Activated T-helper 2 cell treated with anti-CD3 and anti-CD28 coated beads, Interferon-gamma antibody, Interleukin-2, Interleukin-4, amounts not matched to agents 10 μg/mL and 5 μg/mL and 100 μg/mL, durations not matched to agents 14 hours and 24 hours and 36 hours (primary cell): ENCODE measurements at regions not wholly inside any gene's neighbourhood (a gene's known extent, or its start where the extent isn't known, plus 50 kb on each side); places are given as distances from the start of the nearest gene placed in this dataset.

Experiments used
- DNase-seq: peaks from one replicate; pipeline ENCODE4 v3.0.0; 2021; ENCODE audit warnings: low spot score
- H3K27ac Mint-ChIP-seq: one replicate; pipeline ENCODE4 v1.8.0; 2021; ENCODE audit warnings: mixed read lengths
- H3K27me3 Mint-ChIP-seq: one replicate; pipeline ENCODE4 v1.8.0; 2021; ENCODE audit warnings: low read depth, mixed read lengths
- H3K36me3 Mint-ChIP-seq: one replicate; pipeline ENCODE4 v1.8.0; 2021; ENCODE audit warnings: low read depth, mixed read lengths
- H3K4me1 Mint-ChIP-seq: one replicate; pipeline ENCODE4 v1.8.0; 2021; ENCODE audit warnings: low read depth, mixed read lengths
- H3K4me3 Mint-ChIP-seq: one replicate; pipeline ENCODE4 v1.8.0; 2021; ENCODE audit warnings: low read depth, mild to moderate bottlenecking, moderate library complexity, mixed read lengths
- H3K9me3 Mint-ChIP-seq: one replicate; pipeline ENCODE4 v1.8.0; 2021; ENCODE audit warnings: mixed read lengths
- intact Hi-C: fragments of 100-400 bp; cut with micrococcal nuclease; formaldehyde crosslinking; loops from one replicate; pipeline ENCODE4 v1.15.1; 2023

DNA sequence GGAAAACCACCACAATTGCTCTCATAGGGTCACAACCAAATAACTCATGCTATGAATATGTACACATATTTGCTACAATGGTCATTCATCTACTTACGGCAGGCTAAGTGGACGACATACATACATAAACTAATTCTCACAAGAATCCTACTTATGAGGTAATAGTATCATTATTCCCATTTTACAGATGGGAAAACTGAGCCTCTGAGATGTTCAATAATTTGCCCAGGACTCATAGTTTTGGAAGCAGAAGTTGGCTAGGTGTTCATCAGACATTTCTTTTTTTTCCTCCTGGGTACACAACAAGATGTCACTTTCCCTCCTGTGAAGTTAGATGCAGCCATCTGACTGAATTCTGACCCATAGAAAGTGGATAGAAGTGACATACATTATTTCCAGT is 89.0 kb upstream of the PKDCC start:
- Mint-ChIP-seq H3K4me1 (no peaks in the 10 kb centered on the region), H3K4me3 (no peak overlapping the region), H3K27me3 (peaks cover 14% of the 10 kb centered on the region), H3K9me3 (no peaks in the 10 kb centered on the region), H3K27ac (no peak overlapping the region), H3K36me3 (no peaks in the 10 kb centered on the region)
- no peak for DNase-seq
- intact Hi-C loops, result no loop called here

DNA sequence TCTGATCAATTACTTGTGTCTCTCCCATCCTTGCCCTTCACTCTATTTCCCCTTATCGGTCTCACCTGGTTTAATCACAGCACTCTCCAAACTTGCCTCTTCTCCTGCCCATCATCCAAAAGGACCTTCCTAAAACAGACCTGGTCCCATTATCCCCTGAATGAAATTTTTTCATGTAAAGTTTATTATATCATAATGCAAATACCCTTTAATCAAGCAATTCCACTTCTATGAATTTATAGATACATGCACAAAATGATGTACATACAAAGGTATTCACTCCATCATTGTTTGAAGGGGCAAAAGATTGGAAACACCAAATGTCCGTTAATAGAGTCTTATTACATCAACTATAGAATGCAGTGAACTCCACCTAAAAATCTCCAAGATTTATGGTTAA is 88.1 kb upstream of the PKDCC start:
- H3K27ac Mint-ChIP-seq, result no peak overlapping the region

DNA sequence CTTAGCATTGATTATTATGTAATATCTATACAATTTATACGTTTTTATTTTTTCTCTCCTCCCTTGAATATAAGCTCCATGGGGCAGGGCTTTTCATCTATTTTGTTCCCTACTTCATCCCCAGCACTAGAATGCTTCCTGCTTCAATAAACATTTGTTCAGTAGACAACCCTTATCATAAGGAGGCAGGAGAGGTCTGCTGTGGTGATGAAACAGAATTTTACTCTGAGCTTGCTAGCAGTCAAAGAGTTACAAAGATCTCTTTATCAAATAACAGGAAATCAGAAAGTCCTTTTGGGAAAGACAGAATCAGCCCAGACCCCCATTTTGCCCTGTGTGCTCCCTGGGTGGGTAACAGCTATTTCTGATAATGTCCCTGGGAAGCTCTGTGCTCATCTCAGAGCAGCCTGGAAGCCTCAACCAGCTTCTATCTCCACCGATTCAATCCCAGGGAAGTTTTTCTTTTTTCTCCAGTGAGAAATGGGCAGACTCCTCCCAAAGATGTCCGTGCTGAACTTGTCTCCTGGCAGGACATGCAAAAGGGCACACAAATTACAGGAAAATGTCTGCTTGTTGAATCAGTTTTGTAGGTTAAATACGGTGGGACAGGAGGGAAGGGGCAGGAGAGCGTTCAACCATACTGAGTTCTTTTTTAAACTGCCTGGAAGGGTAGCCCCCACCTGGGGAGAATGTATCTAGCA is 84.7 kb upstream of the PKDCC start:
- intact Hi-C loops, result no loop called here
- Mint-ChIP-seq H3K4me1 (no peaks in the 10 kb centered on the region), H3K9me3 (no peaks in the 10 kb centered on the region), H3K27ac (no peak overlapping the region), H3K36me3 (no peaks in the 10 kb centered on the region), H3K4me3 (no peak overlapping the region), H3K27me3 (peaks cover 15% of the 10 kb centered on the region)
- no peak for DNase-seq

More for the DNA sequence above, 88.1 kb upstream of the PKDCC start:
- Mint-ChIP-seq H3K9me3 (no peaks in the 10 kb centered on the region), H3K36me3 (no peaks in the 10 kb centered on the region), H3K4me1 (no peaks in the 10 kb centered on the region), H3K4me3 (no peak overlapping the region), H3K27me3 (peaks cover 14% of the 10 kb centered on the region)
- DNase-seq, result no peak
- intact Hi-C loops, result no loop called here

DNA sequence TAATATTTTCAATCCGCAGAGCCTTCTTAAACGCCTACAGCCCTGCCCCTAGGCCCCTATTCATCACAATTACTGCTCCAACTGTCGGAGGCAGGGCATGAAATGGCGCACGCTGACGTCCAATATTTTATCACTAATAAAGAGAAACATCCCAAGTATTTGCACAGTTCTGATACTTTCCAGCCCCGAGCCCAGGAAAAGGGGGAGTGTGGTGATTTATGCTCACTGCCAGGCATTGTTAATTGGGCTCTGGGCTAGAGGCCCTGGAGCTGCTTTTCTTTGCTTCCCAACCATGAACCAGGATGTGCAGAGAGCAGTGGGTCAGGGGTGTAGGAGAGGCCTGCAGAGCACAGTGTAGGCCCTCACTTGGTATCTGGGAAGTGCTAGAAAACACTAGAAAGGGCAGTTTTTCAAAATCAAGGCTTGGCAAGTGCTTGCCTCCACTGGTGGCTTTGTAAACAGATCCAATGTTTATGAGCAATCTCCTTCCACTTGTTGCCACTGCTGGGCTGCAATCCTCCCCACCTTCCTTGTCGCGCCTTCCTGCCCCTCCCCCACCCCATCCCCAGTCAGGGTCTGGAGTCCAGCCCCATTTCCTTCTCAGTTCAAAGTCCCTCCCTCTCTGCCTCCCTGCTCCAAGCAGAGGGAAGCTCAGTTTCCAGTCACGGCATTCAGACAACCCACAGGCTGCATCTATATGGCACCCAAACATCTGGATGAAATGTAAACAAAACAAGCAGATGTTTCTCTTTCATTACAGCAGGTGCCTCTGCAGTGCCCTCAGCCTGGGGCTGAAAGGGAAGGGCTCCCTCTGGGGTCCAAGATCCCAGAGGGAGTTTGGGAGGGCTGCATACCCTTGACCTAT is 83.9 kb upstream of the PKDCC start:
- H3K4me1 Mint-ChIP-seq, result no peaks in the 10 kb centered on the region
- H3K27me3 Mint-ChIP-seq, result peaks cover 15% of the 10 kb centered on the region
- no peaks in the 10 kb centered on the region for H3K36me3 Mint-ChIP-seq
- intact Hi-C loops, result no loop called here
- no peaks in the 10 kb centered on the region for H3K9me3 Mint-ChIP-seq
- no peak for DNase-seq
- H3K27ac Mint-ChIP-seq, result no peak overlapping the region
- no peak overlapping the region for H3K4me3 Mint-ChIP-seq

DNA sequence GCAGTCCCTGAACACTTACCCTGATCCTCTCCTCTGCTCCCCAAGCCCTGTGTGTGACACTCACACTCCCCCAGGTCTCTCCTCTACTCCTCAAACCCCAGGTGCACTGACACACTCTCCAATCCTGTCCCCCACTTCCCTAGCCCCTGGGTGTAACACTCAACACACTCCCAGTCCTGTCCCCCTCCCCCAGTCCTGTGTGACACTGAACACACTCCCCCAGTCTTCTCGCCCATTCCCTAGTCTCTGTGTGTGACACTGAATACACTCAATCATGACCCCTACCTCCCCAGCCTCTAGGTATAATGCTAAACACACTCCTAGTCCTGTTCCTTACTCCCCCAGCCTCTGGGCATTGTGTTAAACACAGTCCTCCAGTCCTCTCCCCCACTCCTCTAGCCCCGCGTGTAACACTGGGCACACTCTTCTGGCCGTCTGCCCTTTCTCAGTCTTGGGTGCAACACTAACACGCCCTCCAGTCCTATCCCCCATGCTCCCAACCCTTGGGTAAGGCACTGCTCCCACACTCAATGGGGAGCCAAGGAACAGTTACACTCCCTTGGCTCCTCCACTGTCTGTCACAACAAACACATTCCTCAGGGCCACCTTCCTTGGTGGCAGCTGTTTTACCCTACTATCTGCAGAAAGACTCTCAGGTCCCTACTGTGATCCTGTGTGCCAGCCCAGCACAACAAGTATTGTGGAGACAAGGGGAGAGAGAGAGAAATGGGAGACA is 82.5 kb upstream of the PKDCC start:
- no peak overlapping the region for H3K4me3 Mint-ChIP-seq
- peaks cover 9% of the 10 kb centered on the region for H3K27me3 Mint-ChIP-seq
- no peak for DNase-seq
- H3K36me3 Mint-ChIP-seq, result no peaks in the 10 kb centered on the region
- H3K9me3 Mint-ChIP-seq, result no peaks in the 10 kb centered on the region
- intact Hi-C loops, result no loop called here
- no peaks in the 10 kb centered on the region for H3K4me1 Mint-ChIP-seq
- no peak overlapping the region for H3K27ac Mint-ChIP-seq

DNA sequence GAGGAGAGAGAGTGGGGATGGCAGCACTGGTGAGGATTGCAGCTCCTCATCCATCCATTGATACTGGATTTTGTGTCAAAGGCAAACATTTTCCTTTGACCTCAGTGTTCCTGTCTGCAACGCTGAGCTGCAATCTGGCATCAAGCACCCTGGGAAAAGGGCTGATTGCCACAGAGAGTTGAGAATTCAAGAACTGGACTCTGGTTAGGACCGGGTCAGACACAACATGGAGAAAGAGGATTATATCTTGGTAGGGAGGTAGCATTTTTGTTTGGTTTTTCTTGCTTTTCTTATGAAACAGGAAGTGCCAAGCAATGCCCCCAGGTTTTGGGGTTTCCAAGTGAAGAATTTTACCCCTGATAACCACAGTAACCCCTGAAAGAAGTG is 81.9 kb upstream of the PKDCC start:
- peaks cover 7% of the 10 kb centered on the region for H3K27me3 Mint-ChIP-seq
- DNase-seq, result no peak
- intact Hi-C loops, result no loop called here
- no peak overlapping the region for H3K27ac Mint-ChIP-seq
- no peak overlapping the region for H3K4me3 Mint-ChIP-seq
- no peaks in the 10 kb centered on the region for H3K4me1 Mint-ChIP-seq
- H3K9me3 Mint-ChIP-seq, result no peaks in the 10 kb centered on the region
- no peaks in the 10 kb centered on the region for H3K36me3 Mint-ChIP-seq

DNA sequence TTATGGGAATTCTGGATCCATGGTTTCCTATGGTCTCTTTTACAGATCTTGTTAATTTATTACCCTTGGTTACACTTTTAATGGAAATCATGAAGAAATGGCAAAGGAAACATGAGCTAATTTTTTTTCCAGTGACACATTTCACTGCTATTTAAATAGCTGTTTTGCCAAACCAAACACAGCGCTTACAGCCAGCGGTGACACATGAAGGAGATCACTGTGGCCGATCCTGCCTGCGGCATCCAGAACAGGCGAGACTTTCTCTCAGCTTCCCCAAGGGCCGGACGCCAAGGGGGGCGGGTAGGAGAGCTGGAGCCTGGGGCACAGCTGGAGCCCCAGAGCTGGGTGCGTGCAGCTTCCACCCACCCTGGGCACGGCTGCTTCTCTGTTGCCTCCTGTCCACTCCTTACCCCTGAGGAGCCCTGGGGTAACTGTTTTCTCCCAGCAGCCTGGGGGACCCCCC is 81.4 kb upstream of the PKDCC start:
- H3K4me1 Mint-ChIP-seq, result no peaks in the 10 kb centered on the region
- H3K27me3 Mint-ChIP-seq, result peaks cover 6% of the 10 kb centered on the region
- no peak for DNase-seq
- no peak overlapping the region for H3K27ac Mint-ChIP-seq
- intact Hi-C loops, result no loop called here
- no peak overlapping the region for H3K4me3 Mint-ChIP-seq
- H3K9me3 Mint-ChIP-seq, result no peaks in the 10 kb centered on the region
- H3K36me3 Mint-ChIP-seq, result no peaks in the 10 kb centered on the region

DNA sequence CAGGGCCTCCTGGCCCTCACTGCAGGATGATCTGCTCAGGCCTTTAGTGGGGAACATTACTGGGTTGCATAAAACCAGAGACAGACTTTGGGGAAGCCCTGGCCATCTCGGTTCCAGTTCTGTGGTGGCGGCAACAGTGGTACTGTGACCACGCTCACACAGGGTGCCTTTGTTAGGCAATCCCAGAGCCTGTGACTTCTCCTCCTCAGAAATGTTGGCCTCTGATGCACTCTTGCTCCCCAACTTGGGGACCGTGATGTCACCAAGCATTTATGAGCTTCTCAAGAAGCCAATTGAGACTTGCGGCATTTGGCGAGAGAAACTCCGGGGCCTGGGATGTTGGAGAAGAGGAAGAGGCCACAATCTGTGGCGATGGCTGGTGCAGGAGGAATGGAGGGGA is 80.9 kb upstream of the PKDCC start:
- Mint-ChIP-seq H3K9me3 (no peaks in the 10 kb centered on the region), H3K27ac (no peak overlapping the region), H3K27me3 (peaks cover 6% of the 10 kb centered on the region), H3K36me3 (no peaks in the 10 kb centered on the region), H3K4me1 (no peaks in the 10 kb centered on the region), H3K4me3 (no peak overlapping the region)
- DNase-seq, result no peak
- intact Hi-C loops, result no loop called here

DNA sequence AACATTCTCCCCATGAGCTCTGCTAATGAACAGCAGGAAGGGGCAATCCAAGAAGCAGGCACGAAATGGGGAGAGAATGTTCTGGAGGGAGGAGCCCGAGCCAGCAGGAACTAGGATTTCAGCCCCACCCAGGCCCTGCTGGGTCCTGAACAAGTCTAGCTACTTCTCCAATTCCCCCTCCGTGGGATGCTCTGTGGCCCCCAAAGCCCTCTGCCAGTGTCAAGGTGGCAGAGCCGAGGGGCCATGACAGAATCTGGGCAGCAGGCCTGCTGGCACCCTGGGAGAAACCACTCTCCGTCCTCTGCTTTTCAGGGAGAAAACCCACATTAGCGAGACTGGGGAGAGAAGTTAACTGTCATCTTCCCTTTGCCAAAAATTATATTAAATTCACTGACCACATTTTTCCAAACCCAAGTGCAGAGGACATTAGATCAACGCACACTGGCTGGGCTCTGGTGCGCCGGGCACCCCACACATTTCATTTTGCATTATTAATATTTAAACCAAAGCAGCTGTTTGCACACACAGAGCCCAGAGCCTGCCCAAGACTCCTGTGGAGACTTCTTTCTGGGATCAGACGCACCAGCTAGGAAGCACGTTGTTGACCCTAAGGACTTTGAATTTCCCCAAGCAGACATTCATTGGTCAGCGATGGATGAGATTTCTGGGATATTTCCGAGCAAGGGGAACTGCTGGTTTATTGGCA is 80.2 kb upstream of the PKDCC start:
- Mint-ChIP-seq H3K27me3 (peaks cover 2% of the 10 kb centered on the region), H3K4me1 (no peaks in the 10 kb centered on the region)
- intact Hi-C loops, result no loop called here

DNA sequence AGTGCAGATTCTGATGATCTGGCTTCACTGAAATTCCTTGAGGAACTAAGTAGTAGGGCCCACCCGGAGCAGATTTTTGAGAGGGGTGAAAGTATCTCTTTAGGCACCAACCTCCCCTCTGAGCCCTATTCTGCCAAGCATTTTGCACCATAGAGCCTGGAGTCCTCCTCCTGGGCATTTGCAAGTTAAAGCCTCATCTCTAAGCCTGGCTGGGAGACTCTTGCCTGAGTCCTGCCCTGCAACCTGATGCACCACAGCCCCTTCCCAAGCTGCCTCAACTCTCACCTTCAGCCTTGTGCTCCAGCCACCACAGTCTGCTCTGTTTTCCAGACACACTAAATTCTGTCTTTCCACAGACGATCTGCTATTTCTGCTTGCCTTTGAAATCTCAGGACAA is 79.6 kb upstream of the PKDCC start:
- Mint-ChIP-seq H3K9me3 (no peaks in the 10 kb centered on the region), H3K4me1 (no peaks in the 10 kb centered on the region)

More for the DNA sequence above, 80.2 kb upstream of the PKDCC start:
- Mint-ChIP-seq H3K27ac (no peak overlapping the region), H3K4me3 (no peak overlapping the region), H3K36me3 (no peaks in the 10 kb centered on the region), H3K9me3 (no peaks in the 10 kb centered on the region)
- DNase-seq, result no peak

DNA sequence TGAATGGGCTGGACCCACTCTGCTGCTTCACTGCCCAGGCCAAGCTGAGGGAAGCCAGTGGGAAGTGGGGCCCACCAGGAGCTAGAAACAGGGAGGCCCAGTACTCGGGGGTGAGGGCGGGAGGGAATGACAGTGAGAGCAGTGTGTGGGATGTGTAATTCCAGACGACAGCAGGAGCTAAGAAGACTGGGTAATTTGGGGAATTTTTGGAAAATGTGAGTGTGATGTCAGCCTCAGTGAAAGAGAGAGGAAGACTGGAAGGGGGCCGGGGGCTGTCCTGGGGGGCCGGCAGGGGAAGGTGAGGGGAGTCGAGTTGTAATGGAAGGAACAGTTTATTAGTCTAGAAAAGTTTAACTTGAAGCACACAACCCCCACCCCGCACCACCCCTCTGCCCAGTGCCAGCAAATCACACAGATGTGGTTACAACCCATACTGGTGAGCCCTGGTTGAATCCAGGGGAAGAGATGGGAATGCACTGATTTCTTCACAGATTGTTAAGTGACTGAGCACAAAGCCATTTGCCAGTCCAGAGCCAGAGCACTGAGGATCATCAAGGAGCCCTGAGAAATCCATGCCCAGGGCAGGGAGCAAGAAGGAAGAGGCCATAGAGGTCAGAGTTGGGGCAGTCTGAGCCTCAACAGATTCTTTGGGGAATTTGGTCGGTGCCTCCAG is 76.7 kb upstream of the PKDCC start:
- no peak for DNase-seq
- Mint-ChIP-seq H3K4me3 (no peak overlapping the region), H3K9me3 (no peaks in the 10 kb centered on the region), H3K36me3 (no peaks in the 10 kb centered on the region), H3K4me1 (no peaks in the 10 kb centered on the region), H3K27me3 (no peaks in the 10 kb centered on the region), H3K27ac (no peak overlapping the region)
- intact Hi-C loops, result no loop called here

More for the DNA sequence above, 79.6 kb upstream of the PKDCC start:
- DNase-seq, result no peak
- Mint-ChIP-seq H3K36me3 (no peaks in the 10 kb centered on the region), H3K4me3 (no peak overlapping the region), H3K27me3 (peaks cover 2% of the 10 kb centered on the region), H3K27ac (no peak overlapping the region)
- intact Hi-C loops, result no loop called here

DNA sequence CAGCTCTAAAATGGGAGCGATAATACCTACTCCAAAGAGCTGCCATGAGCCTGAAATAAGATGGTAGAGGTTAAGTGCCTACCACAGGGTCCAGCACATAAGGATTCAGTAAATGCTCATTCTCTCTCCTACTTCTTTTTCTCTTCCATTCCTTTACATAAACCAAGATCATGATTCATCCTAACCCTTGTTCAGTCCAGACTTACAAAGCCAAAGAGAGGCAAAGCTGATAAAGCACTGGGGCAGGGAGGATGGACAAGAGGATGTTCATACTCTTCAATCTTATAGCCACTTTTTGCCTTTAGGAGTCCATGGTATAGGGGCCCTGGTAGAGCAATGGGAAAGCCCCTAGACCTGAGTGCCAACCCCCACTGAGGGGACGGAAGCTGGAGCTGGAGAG is 75.6 kb upstream of the PKDCC start:
- Mint-ChIP-seq H3K27me3 (no peaks in the 10 kb centered on the region), H3K27ac (no peak overlapping the region)

More for the DNA sequence above, 75.6 kb upstream of the PKDCC start:
- Mint-ChIP-seq H3K4me1 (no peaks in the 10 kb centered on the region), H3K9me3 (no peaks in the 10 kb centered on the region), H3K4me3 (no peak overlapping the region), H3K36me3 (no peaks in the 10 kb centered on the region)
- DNase-seq, result no peak
- intact Hi-C loops, result no loop called here
